A673 (cell line): ENCODE measurements at regions not wholly inside any gene's neighbourhood (a gene's known extent, or its start where the extent isn't known, plus 50 kb on each side); places are given as distances from the start of the nearest gene placed in this dataset.

Experiments
- BruUV-seq: library from RNA; stranded (reverse); fragments of 400-500 nt; replicated peaks from 2 replicates; lab custom pipeline; 2021; lab: Mats Ljungman, UMichigan
- CTCF ChIA-PET: fragments of 300-600 bp; sonication (Branson Sonifier 250); formaldehyde crosslinking; loops from one replicate; lab custom pipeline; 2022; ENCODE audit warnings: antibody characterized with exemption; lab: Charles Lee
- POLR2A ChIA-PET: fragments of 300-600 bp; sonication (Branson Sonifier 250); formaldehyde crosslinking; loops from one replicate; lab custom pipeline; 2022; ENCODE audit warnings: antibody characterized with exemption; ENCODE audit not compliant: low non-redundant PET; lab: Charles Lee
- DNase-seq: peaks from one replicate; pipeline ENCODE4 v3.0.0-alpha.2; 2015; ENCODE audit warnings: low spot score
- H3K27ac ChIP-seq: fragments of 200-600 bp; sonication (generic); 2 replicates; pipeline ENCODE4 v1.5.1; 2016; ENCODE audit warnings: mixed run types, low read depth, mild to moderate bottlenecking, mixed read lengths, antibody characterized with exemption, low read length; ENCODE audit not compliant: poor library complexity, severe bottlenecking
- H3K27me3 ChIP-seq: fragments of 200-600 bp; sonication (generic); replicated peaks from 2 replicates; pipeline ENCODE4 v1.6.1; 2017; ENCODE audit warnings: mixed run types, low read depth, mild to moderate bottlenecking, mixed read lengths, antibody characterized with exemption, low read length; ENCODE audit not compliant: insufficient read depth, poor library complexity
- H3K36me3 ChIP-seq: fragments of 200-600 bp; sonication (generic); 2 replicates; pipeline ENCODE4 v1.6.1; 2016; ENCODE audit warnings: mixed run types, mild to moderate bottlenecking, mixed read lengths, antibody characterized with exemption, low read length; ENCODE audit not compliant: insufficient read depth, poor library complexity, severe bottlenecking
- H3K4me1 ChIP-seq: fragments of 200-600 bp; sonication (generic); 2 replicates; pipeline ENCODE4 v1.6.1; 2017; ENCODE audit warnings: mixed run types, mild to moderate bottlenecking, mixed read lengths, antibody characterized with exemption, low read length; ENCODE audit not compliant: insufficient read depth, poor library complexity, severe bottlenecking
- H3K4me3 ChIP-seq: fragments of 200-600 bp; sonication (generic); 2 replicates; pipeline ENCODE4 v1.5.1; 2016; ENCODE audit warnings: low read depth, mixed run types, mild to moderate bottlenecking, mixed read lengths, low read length; ENCODE audit not compliant: poor library complexity, severe bottlenecking
- H3K9me3 ChIP-seq: fragments of 200-600 bp; sonication (generic); 2 replicates; pipeline ENCODE4 v1.6.1; 2016; ENCODE audit warnings: mixed run types, low read depth, mild to moderate bottlenecking, mixed read lengths, antibody characterized with exemption, low read length; ENCODE audit not compliant: poor library complexity, severe bottlenecking
- EZH2 ChIP-seq: fragments of 200-600 bp; sonication (generic); IDR thresholded peaks from 2 replicates; pipeline ENCODE4 v1.6.1; 2017; ENCODE audit warnings: borderline replicate concordance, low read depth, mild to moderate bottlenecking, mixed read lengths, antibody characterized with exemption, low read length; ENCODE audit not compliant: poor library complexity, severe bottlenecking
- intact Hi-C: fragments of 100-400 bp; cut with micrococcal nuclease; formaldehyde crosslinking; loops from one replicate; pipeline ENCODE4 v1.10.0; 2022; ENCODE audit not compliant: unreplicated experiment
- TF ChIP-seq, protein P1 (sequence below): fragments of 300-800, 200-600 bp; sonication (generic); conservative IDR thresholded peaks from 2 replicates; pipeline ENCODE4 v1.5.1; 2017; ENCODE audit warnings: low read depth, mild to moderate bottlenecking, antibody characterized with exemption, low read length, moderate library complexity, mixed read lengths

DNA sequence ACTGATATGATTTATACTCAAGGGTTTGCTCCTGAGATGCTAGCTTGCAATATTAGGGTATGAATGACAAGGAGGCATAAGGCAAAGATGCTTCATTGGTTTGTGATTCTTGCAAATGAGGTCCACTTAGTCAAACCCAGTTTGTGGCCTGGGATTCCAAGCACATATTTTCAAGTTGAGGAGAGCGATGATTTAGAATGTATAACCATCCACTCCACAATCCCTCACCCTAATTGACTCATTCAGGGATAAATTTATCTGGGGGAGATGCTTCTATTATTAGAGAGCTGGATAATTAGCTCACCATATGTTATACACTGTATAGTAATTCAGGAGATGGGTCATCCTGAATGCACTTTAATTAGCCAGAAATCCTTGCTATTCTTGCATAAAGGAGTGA lies 118.3 kb upstream of the PUDP start:
- no peaks in the 10 kb centered on the region for H3K9me3 ChIP-seq
- H3K4me1 ChIP-seq = no peaks in the 10 kb centered on the region
- BruUV-seq = no TSS peak
- intact Hi-C loops = no loop called here
- TF ChIP-seq, protein P1, sequence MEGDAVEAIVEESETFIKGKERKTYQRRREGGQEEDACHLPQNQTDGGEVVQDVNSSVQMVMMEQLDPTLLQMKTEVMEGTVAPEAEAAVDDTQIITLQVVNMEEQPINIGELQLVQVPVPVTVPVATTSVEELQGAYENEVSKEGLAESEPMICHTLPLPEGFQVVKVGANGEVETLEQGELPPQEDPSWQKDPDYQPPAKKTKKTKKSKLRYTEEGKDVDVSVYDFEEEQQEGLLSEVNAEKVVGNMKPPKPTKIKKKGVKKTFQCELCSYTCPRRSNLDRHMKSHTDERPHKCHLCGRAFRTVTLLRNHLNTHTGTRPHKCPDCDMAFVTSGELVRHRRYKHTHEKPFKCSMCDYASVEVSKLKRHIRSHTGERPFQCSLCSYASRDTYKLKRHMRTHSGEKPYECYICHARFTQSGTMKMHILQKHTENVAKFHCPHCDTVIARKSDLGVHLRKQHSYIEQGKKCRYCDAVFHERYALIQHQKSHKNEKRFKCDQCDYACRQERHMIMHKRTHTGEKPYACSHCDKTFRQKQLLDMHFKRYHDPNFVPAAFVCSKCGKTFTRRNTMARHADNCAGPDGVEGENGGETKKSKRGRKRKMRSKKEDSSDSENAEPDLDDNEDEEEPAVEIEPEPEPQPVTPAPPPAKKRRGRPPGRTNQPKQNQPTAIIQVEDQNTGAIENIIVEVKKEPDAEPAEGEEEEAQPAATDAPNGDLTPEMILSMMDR = no peak
- TF ChIP-seq EZH2 = no peak
- H3K27ac ChIP-seq = no peak overlapping the region
- POLR2A ChIA-PET = no interaction called here
- CTCF ChIA-PET = no interaction called here
- no peak for DNase-seq
- H3K27me3 ChIP-seq = no peaks in the 10 kb centered on the region
- H3K4me3 ChIP-seq = no peak overlapping the region
- no peaks in the 10 kb centered on the region for H3K36me3 ChIP-seq

DNA sequence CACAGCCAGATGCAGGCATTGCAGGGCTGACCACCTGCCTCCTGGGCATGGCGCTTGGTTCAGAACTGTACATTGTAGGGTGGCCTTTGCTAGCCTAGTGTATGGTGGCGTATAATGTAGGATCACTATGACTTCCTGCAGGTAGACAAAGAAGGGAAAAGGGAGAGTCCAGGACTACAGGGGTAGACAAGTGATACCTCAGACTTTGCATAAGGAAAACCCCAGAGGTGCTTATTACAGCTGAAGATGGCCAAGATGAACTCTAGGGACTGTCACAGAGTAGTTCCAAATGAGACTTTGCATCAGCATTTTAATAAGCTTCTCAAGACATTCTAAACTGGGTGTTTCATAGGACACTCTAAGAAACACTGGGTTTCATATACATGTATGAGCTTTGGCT lies 116.4 kb upstream of the PUDP start:
- no peak for DNase-seq
- BruUV-seq = no TSS peak
- no peak overlapping the region for H3K4me3 ChIP-seq
- no peaks in the 10 kb centered on the region for H3K4me1 ChIP-seq
- no peak for TF ChIP-seq EZH2
- TF ChIP-seq, protein P1 = no peak
- no peak overlapping the region for H3K27ac ChIP-seq
- intact Hi-C loops = no loop called here
- no peaks in the 10 kb centered on the region for H3K36me3 ChIP-seq
- ChIA-PET POLR2A (no interaction called here), CTCF (interaction anchor here (0.6 kb wide), 1 partner anchor 77 kb away, joined by 3 read pairs; no protein-coding TSS in a partner anchor)
- no peaks in the 10 kb centered on the region for H3K9me3 ChIP-seq
- no peaks in the 10 kb centered on the region for H3K27me3 ChIP-seq

DNA sequence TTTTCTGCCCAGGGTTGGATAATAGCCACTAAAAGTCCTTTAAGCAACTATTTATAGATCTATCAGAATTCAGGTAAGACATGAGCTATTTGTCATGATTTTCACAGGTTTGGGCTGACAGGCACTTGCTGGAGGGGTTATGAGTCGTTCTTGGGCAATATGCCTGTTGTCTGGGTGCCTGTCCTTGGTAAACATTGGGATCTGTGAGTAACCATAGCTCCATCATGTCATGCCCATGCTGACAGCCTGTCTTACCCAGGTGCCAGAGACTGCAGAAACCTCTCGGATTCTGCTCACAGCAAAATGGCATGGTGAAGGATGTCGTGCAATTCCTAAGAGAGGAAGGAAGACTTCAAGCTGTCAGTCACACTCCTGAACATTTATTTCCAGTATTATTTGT lies 116.0 kb upstream of the PUDP start:
- no peak for DNase-seq
- intact Hi-C loops = no loop called here
- ChIA-PET POLR2A (no interaction called here), CTCF (interaction anchor here (0.6 kb wide), 1 partner anchor 77 kb away, joined by 3 read pairs; no protein-coding TSS in a partner anchor)
- Histone ChIP-seq H3K4me1 (no peaks in the 10 kb centered on the region), H3K27ac (no peak overlapping the region), H3K9me3 (no peaks in the 10 kb centered on the region), H3K36me3 (no peaks in the 10 kb centered on the region), H3K4me3 (no peak overlapping the region), H3K27me3 (no peaks in the 10 kb centered on the region)
- BruUV-seq = no TSS peak
- no peak for TF ChIP-seq EZH2
- TF ChIP-seq, protein P1 = no peak
